NB4 (cell line): ENCODE measurements at regions not wholly inside any gene's neighbourhood (a gene's known extent, or its start where the extent isn't known, plus 50 kb on each side); places are given as distances from the start of the nearest gene placed in this dataset.
"Not testable (repeated sequence)": the region's sequence is repeated elsewhere in the genome, so short reads cannot be mapped to it uniquely, and the experiment has no call there.

Source experiments
- DNase-seq: peaks from one replicate; pipeline ENCODE4 v3.0.0; 2010; ENCODE audit warnings: low read depth
- H3K4me3 ChIP-seq: one replicate; pipeline ENCODE4 v1.5.1; 2011; ENCODE audit warnings: mild to moderate bottlenecking, low read depth, low read length, moderate library complexity
- CTCF ChIP-seq: IDR thresholded peaks from one replicate; pipeline ENCODE4 v1.5.1; 2012; ENCODE audit warnings: low read depth, low read length
- MAX ChIP-seq: IDR thresholded peaks from 2 replicates; pipeline ENCODE4 v1.6.1; 2011; ENCODE audit warnings: low read depth, low read length
- MYC ChIP-seq: IDR thresholded peaks from 2 replicates; pipeline ENCODE4 v1.6.1; 2011; ENCODE audit warnings: low read depth, low read length
- POLR2A ChIP-seq: IDR thresholded peaks from 2 replicates; pipeline ENCODE4 v1.6.1; 2011; ENCODE audit warnings: mild to moderate bottlenecking; ENCODE audit not compliant: insufficient read length; ENCODE audit errors: extremely low read depth

GRCh38 chr6:144662812-144663365, 377.8 kb downstream of the UTRN start:
- TF ChIP-seq POLR2A = no peak
- TF ChIP-seq MYC = no peak
- no peak for TF ChIP-seq MAX
- no peak for TF ChIP-seq CTCF
- no peak overlapping the region for H3K4me3 ChIP-seq

GRCh38 chr6:144664281-144664680, 379.1 kb downstream of the UTRN start:
- no peak overlapping the region for H3K4me3 ChIP-seq
- no peak for DNase-seq
- TF ChIP-seq POLR2A (no peak), MYC (no peak), MAX (no peak)

More at GRCh38 chr6:144662812-144663365, 377.8 kb downstream of the UTRN start:
- no peak for DNase-seq

- DNase-seq = no peak
- TF ChIP-seq MYC (no peak), CTCF (no peak), POLR2A (no peak), MAX (no peak)
- no peak overlapping the region for H3K4me3 ChIP-seq
Measured at GRCh38 chr6:144664947-144665346, 379.8 kb downstream of the UTRN start.

- TF ChIP-seq CTCF = no peak
- no peak for TF ChIP-seq MYC
- TF ChIP-seq POLR2A = no peak
- TF ChIP-seq MAX = no peak
- no peak for DNase-seq
- H3K4me3 ChIP-seq = no peak overlapping the region
Measured at GRCh38 chr6:144665932-144666450, 380.9 kb downstream of the UTRN start.

- TF ChIP-seq CTCF (no peak), MAX (no peak), MYC (no peak), POLR2A (no peak)
- no peak for DNase-seq
- no peak overlapping the region for H3K4me3 ChIP-seq
Measured at GRCh38 chr6:144666781-144667180, 381.6 kb downstream of the UTRN start.

GRCh38 chr6:144667532-144668503, 382.7 kb downstream of the UTRN start:
- DNase-seq = no peak
- TF ChIP-seq MAX (no peak), CTCF (no peak), POLR2A (no peak), MYC (no peak)
- H3K4me3 ChIP-seq = no peak overlapping the region

GRCh38 chr6:144670259-144670658, 385.1 kb downstream of the UTRN start:
- not testable (repeated sequence) for DNase-seq, H3K4me3 ChIP-seq
